ENCODE measurements at regions not wholly inside any gene's neighbourhood (a gene's known extent, or its start where the extent isn't known, plus 50 kb on each side); places are given as distances from the start of the nearest gene placed in this dataset.

GRCh38 chr4:85274955-85275354 lies 200.0 kb upstream of the ARHGAP24 start:
- TF ChIP-seq, protein P1, sequence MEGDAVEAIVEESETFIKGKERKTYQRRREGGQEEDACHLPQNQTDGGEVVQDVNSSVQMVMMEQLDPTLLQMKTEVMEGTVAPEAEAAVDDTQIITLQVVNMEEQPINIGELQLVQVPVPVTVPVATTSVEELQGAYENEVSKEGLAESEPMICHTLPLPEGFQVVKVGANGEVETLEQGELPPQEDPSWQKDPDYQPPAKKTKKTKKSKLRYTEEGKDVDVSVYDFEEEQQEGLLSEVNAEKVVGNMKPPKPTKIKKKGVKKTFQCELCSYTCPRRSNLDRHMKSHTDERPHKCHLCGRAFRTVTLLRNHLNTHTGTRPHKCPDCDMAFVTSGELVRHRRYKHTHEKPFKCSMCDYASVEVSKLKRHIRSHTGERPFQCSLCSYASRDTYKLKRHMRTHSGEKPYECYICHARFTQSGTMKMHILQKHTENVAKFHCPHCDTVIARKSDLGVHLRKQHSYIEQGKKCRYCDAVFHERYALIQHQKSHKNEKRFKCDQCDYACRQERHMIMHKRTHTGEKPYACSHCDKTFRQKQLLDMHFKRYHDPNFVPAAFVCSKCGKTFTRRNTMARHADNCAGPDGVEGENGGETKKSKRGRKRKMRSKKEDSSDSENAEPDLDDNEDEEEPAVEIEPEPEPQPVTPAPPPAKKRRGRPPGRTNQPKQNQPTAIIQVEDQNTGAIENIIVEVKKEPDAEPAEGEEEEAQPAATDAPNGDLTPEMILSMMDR (IDR thresholded peaks at IDR 0.05): no peak
- ATAC-seq: no peak
- no peaks in the 10 kb centered on the region for H3K27me3 ChIP-seq
- no peak overlapping the region for H3K4me3 ChIP-seq
- intact Hi-C loops (cut with DNase I): no loop called here
- no peak overlapping the region for H3K27ac ChIP-seq
- H3K4me1 ChIP-seq: no peaks in the 10 kb centered on the region
- H3K36me3 ChIP-seq: no peaks in the 10 kb centered on the region
- DNase-seq: no peak
- no peaks in the 10 kb centered on the region for H3K9me3 ChIP-seq

DNA sequence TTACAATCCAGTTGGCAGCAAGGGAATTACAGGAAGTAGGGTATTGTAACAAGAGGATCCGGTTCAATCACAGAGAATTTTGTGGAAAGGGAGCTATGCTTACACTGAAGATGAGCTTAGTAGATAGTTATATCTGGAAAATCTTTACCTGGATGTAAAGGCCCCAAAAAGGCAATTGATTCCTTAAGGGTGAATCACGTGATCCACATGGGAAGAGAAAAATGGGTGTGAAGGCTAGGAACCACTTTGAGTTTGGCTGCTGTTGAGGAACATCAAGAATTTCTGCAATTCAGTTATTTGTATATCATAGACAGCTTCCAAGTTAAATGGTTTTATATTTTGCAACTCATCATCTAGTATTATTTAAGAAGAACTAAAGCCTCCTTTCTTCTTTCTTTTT lies 194.0 kb upstream of the ARHGAP24 start:
- TF ChIP-seq, protein P1 (IDR thresholded peaks at IDR 0.05): no peak
- Histone ChIP-seq H3K27ac (no peak overlapping the region), H3K4me3 (no peak overlapping the region), H3K36me3 (no peaks in the 10 kb centered on the region), H3K4me1 (no peaks in the 10 kb centered on the region), H3K9me3 (no peaks in the 10 kb centered on the region), H3K27me3 (no peaks in the 10 kb centered on the region)
- intact Hi-C loops (cut with DNase I): no loop called here
- DNase-seq: no peak
- ATAC-seq: no peak

DNA sequence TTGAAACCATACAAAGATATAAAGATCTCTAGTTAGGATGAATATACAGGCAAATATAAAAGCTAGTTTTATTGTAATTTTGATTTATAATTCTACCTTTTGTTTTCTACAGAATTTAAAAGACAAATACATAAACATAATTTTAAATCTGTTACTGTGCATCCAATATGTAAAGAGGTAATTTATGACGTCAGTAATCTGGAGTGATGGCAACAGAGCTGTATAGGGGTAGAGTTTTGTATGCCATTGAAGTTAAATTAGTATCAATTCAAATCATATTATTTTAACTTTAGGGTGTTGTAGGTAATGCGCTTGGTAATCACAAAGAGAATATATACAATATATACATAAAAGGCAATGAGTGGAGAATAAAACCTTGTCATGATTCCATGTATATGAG lies 183.7 kb upstream of the ARHGAP24 start:
- H3K4me3 ChIP-seq: no peak overlapping the region
- TF ChIP-seq, protein P1 (IDR thresholded peaks at IDR 0.05): no peak
- H3K4me1 ChIP-seq: no peaks in the 10 kb centered on the region
- H3K36me3 ChIP-seq: no peaks in the 10 kb centered on the region
- intact Hi-C loops (cut with DNase I): no loop called here
- no peaks in the 10 kb centered on the region for H3K9me3 ChIP-seq
- H3K27me3 ChIP-seq: no peaks in the 10 kb centered on the region
- H3K27ac ChIP-seq: no peak overlapping the region
- DNase-seq (no peak), ATAC-seq (no peak)

DNA sequence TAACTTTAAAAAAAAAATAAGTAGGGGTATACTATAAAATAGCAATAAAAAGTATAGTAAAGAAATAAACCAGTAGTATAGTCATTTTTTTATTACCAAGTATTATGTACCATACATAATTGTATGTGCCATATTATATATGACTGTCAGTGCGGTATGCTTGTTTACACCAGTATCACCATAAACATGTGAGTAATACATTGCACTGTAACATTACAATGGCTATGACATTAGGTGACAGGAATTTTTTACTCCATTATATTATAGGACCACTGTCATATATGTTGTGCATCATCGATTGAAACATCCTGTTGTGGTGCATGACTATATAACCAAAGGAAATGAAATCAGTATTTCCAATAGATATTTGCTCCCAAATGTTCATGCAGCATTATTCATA lies 176.9 kb upstream of the ARHGAP24 start:
- no peaks in the 10 kb centered on the region for H3K36me3 ChIP-seq
- TF ChIP-seq, protein P1 (IDR thresholded peaks at IDR 0.05): no peak
- H3K9me3 ChIP-seq: no peaks in the 10 kb centered on the region
- intact Hi-C loops (cut with DNase I): no loop called here
- ATAC-seq: no peak
- H3K4me3 ChIP-seq: no peak overlapping the region
- H3K27ac ChIP-seq: no peak overlapping the region
- DNase-seq: no peak
- no peaks in the 10 kb centered on the region for H3K4me1 ChIP-seq
- no peaks in the 10 kb centered on the region for H3K27me3 ChIP-seq

DNA sequence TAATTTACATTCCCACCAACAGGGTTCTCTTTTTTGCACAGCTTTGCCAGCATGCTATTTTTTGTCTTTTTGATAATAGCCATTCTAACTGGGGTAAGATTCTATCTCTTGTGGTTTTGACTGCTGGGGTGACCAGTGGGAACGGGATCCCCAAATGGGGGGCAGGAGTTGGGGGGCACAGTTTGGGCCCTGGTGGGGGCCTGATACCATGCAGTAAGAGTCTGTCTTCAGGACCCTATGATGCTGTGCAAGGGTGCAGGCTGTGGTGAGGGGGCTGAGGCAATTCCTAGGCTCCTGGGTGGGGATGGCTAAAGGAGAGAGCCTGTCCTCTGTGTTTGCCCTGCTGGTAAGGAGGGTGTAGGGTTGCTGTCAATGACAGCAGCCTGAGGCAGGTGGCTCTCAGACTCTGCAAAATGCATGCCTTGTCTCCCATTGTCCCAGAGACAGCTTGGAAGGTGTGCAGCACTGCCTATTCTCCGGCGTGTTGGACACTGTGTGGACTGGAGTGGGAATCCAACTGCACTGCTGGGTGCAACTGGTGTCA lies 172.7 kb upstream of the ARHGAP24 start:
- Histone ChIP-seq H3K4me1 (no peaks in the 10 kb centered on the region), H3K27me3 (no peaks in the 10 kb centered on the region), H3K27ac (no peak overlapping the region), H3K36me3 (no peaks in the 10 kb centered on the region), H3K9me3 (no peaks in the 10 kb centered on the region), H3K4me3 (no peak overlapping the region)
- intact Hi-C loops (cut with DNase I): no loop called here
- DNase-seq: no peak
- ATAC-seq: peak; percentile 34
- TF ChIP-seq, protein P1 (IDR thresholded peaks at IDR 0.05): no peak

DNA sequence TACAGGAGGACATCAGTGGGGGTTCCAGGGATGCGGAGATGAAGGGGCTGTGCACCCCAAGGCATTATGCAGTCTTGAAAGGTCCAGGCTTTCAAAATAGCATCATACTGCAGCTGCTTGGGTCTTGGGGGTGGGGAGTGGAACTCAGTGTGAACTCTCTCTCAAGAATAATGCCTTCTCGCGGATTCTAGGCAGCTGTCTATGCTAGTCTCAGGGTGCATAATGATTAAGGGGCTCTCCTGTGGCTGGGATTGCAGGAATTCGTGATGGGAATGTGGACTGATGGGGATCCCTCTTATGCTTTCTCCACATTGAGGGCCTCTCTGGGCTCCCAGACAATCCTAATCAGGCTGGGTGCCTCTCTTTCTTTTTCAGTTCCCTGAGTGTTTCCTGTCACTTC lies 172.2 kb upstream of the ARHGAP24 start:
- H3K36me3 ChIP-seq: no peaks in the 10 kb centered on the region
- intact Hi-C loops (cut with DNase I): no loop called here

More for the DNA sequence above, 172.2 kb upstream of the ARHGAP24 start:
- H3K27ac ChIP-seq: no peak overlapping the region
- H3K9me3 ChIP-seq: no peaks in the 10 kb centered on the region
- TF ChIP-seq, protein P1 (IDR thresholded peaks at IDR 0.05): no peak
- H3K4me3 ChIP-seq: no peak overlapping the region
- no peaks in the 10 kb centered on the region for H3K27me3 ChIP-seq
- ATAC-seq (no peak), DNase-seq (no peak)
- no peaks in the 10 kb centered on the region for H3K4me1 ChIP-seq

All from upper lobe of right lung (tissue), 1 donor.